ENCODE measurements at regions not wholly inside any gene's neighbourhood (a gene's known extent, or its start where the extent isn't known, plus 50 kb on each side); places are given as distances from the start of the nearest gene placed in this dataset.

- Mint-ChIP-seq H3K9me3 (ENCODE audit: unreplicated experiment) (no peaks in the 10 kb centered on the region), H3K27ac (ENCODE audit: unreplicated experiment) (no peak overlapping the region), H3K4me3 (ENCODE audit: unreplicated experiment) (no peak overlapping the region), H3K4me1 (ENCODE audit: low read depth, unreplicated experiment) (peaks cover 10% of the 10 kb centered on the region), H3K27me3 (ENCODE audit: low read depth, unreplicated experiment) (no peaks in the 10 kb centered on the region), H3K36me3 (ENCODE audit: low read depth, unreplicated experiment) (no peaks in the 10 kb centered on the region)
- Histone ChIP-seq H2AFZ (ENCODE audit: low read depth, low read length) (no peak overlapping the region), H3K27me3 (ENCODE audit: insufficient read depth, low read length) (no peaks in the 10 kb centered on the region), H3K9ac (ENCODE audit: low read length) (no peak overlapping the region), H3K9me3 (ENCODE audit: insufficient read depth, low read depth, low read length) (no peaks in the 10 kb centered on the region), H3K4me1 (ENCODE audit: insufficient read depth, low read length) (no peaks in the 10 kb centered on the region), H3K36me3 (ENCODE audit: insufficient read depth, low read length) (no peaks in the 10 kb centered on the region), H3K27ac (ENCODE audit: low read depth, low read length) (no peak overlapping the region), H3K4me3 (ENCODE audit: insufficient read depth, low read depth, low read length) (no peak overlapping the region), H3K79me2 (ENCODE audit: insufficient read depth, low read length) (no peaks in the 10 kb centered on the region), H4K20me1 (ENCODE audit: insufficient read depth, low read length) (no peaks in the 10 kb centered on the region), H3K4me2 (ENCODE audit: low read length) (no peak overlapping the region)
- TF ChIP-seq, protein P1, sequence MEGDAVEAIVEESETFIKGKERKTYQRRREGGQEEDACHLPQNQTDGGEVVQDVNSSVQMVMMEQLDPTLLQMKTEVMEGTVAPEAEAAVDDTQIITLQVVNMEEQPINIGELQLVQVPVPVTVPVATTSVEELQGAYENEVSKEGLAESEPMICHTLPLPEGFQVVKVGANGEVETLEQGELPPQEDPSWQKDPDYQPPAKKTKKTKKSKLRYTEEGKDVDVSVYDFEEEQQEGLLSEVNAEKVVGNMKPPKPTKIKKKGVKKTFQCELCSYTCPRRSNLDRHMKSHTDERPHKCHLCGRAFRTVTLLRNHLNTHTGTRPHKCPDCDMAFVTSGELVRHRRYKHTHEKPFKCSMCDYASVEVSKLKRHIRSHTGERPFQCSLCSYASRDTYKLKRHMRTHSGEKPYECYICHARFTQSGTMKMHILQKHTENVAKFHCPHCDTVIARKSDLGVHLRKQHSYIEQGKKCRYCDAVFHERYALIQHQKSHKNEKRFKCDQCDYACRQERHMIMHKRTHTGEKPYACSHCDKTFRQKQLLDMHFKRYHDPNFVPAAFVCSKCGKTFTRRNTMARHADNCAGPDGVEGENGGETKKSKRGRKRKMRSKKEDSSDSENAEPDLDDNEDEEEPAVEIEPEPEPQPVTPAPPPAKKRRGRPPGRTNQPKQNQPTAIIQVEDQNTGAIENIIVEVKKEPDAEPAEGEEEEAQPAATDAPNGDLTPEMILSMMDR (IDR thresholded peaks at IDR 0.05; ENCODE audit: insufficient read depth, low read depth, low read length): no peak
- TF ChIP-seq EZH2 (IDR thresholded peaks at IDR 0.05; ENCODE audit: insufficient read depth, low read length): no peak
- DNase-seq (ENCODE audit: low read depth) (peak; percentile 18), FAIRE-seq (no peak)
Measured at GRCh38 chr1:164466429-164466828, 92.6 kb upstream of the PBX1 start.

DNA sequence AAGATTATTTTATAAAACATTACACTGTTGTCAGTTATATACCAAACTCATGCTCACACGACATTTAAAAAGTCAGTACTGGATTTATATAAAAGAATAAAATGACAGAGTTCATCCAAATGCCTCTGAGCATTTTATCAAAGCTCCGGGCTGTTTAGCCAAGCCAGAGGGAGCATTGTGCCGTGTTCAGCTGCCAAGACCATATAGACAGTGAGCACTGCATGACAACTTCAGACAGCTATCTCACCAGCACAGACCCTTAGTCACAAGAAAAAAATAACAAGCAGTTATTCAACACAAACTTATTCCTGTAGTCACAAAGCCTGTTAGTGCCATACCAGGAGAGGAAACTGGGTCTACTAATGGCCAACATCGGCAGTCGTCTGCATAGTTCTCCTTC, 88.0 kb upstream of the PBX1 start:
- peaks cover 10% of the 10 kb centered on the region for H3K4me1 Mint-ChIP-seq (ENCODE audit: low read depth, unreplicated experiment)
- H3K27me3 Mint-ChIP-seq (ENCODE audit: low read depth, unreplicated experiment): no peaks in the 10 kb centered on the region
- no peak for DNase-seq (ENCODE audit: low read depth)
- TF ChIP-seq, protein P1 (IDR thresholded peaks at IDR 0.05; ENCODE audit: insufficient read depth, low read depth, low read length): no peak
- no peak for TF ChIP-seq EZH2 (IDR thresholded peaks at IDR 0.05; ENCODE audit: insufficient read depth, low read length)
- peak overlapping the region; percentile 7 for H3K27ac Mint-ChIP-seq (ENCODE audit: unreplicated experiment)
- no peaks in the 10 kb centered on the region for H3K9me3 ChIP-seq (ENCODE audit: insufficient read depth, low read depth, low read length)
- no peaks in the 10 kb centered on the region for H3K36me3 Mint-ChIP-seq (ENCODE audit: low read depth, unreplicated experiment)
- no peaks in the 10 kb centered on the region for H3K27me3 ChIP-seq (ENCODE audit: insufficient read depth, low read length)
- no peaks in the 10 kb centered on the region for H3K9me3 Mint-ChIP-seq (ENCODE audit: unreplicated experiment)
- no peaks in the 10 kb centered on the region for H3K4me1 ChIP-seq (ENCODE audit: insufficient read depth, low read length)
- no peak overlapping the region for H3K4me3 ChIP-seq (ENCODE audit: insufficient read depth, low read depth, low read length)
- no peak for FAIRE-seq
- H3K27ac ChIP-seq (ENCODE audit: low read depth, low read length): no peak overlapping the region
- H3K36me3 ChIP-seq (ENCODE audit: insufficient read depth, low read length): no peaks in the 10 kb centered on the region
- no peak overlapping the region for H3K9ac ChIP-seq (ENCODE audit: low read length)
- H2AFZ ChIP-seq (ENCODE audit: low read depth, low read length): no peak overlapping the region
- H3K79me2 ChIP-seq (ENCODE audit: insufficient read depth, low read length): no peaks in the 10 kb centered on the region
- H3K4me3 Mint-ChIP-seq (ENCODE audit: unreplicated experiment): no peak overlapping the region
- H4K20me1 ChIP-seq (ENCODE audit: insufficient read depth, low read length): no peaks in the 10 kb centered on the region
- no peak overlapping the region for H3K4me2 ChIP-seq (ENCODE audit: low read length)

DNA sequence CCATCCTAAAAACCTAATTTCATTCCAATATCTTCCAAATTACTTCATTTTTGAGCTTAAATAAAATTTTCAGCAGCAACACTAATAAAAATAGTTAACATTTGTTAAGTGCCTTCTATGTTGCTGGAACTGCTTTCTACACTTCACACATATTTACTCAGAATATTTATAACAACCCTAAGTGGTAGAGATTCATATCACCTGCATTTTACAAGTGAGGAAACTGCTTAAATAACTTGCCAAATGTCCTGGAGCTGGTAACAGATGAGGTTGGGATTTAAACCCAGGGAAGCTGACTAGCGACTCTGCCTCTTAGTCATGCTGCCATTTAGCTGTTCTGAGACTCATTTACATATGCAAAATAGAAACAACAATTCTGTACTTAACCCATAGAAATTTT, 86.1 kb upstream of the PBX1 start:
- DNase-seq (ENCODE audit: low read depth) (no peak), FAIRE-seq (no peak)
- Histone ChIP-seq H3K4me1 (ENCODE audit: insufficient read depth, low read length) (no peaks in the 10 kb centered on the region), H3K4me3 (ENCODE audit: insufficient read depth, low read depth, low read length) (no peak overlapping the region), H4K20me1 (ENCODE audit: insufficient read depth, low read length) (no peaks in the 10 kb centered on the region), H3K9ac (ENCODE audit: low read length) (no peak overlapping the region), H3K79me2 (ENCODE audit: insufficient read depth, low read length) (no peaks in the 10 kb centered on the region), H3K27ac (ENCODE audit: low read depth, low read length) (no peak overlapping the region), H3K36me3 (ENCODE audit: insufficient read depth, low read length) (no peaks in the 10 kb centered on the region), H2AFZ (ENCODE audit: low read depth, low read length) (no peak overlapping the region), H3K4me2 (ENCODE audit: low read length) (no peak overlapping the region), H3K9me3 (ENCODE audit: insufficient read depth, low read depth, low read length) (no peaks in the 10 kb centered on the region), H3K27me3 (ENCODE audit: insufficient read depth, low read length) (no peaks in the 10 kb centered on the region)
- H3K4me1 Mint-ChIP-seq (ENCODE audit: low read depth, unreplicated experiment): peaks cover 8% of the 10 kb centered on the region
- H3K4me3 Mint-ChIP-seq (ENCODE audit: unreplicated experiment): no peak overlapping the region
- no peak overlapping the region for H3K27ac Mint-ChIP-seq (ENCODE audit: unreplicated experiment)
- H3K36me3 Mint-ChIP-seq (ENCODE audit: low read depth, unreplicated experiment): no peaks in the 10 kb centered on the region
- TF ChIP-seq, protein P1 (IDR thresholded peaks at IDR 0.05; ENCODE audit: insufficient read depth, low read depth, low read length): no peak
- no peaks in the 10 kb centered on the region for H3K27me3 Mint-ChIP-seq (ENCODE audit: low read depth, unreplicated experiment)
- H3K9me3 Mint-ChIP-seq (ENCODE audit: unreplicated experiment): no peaks in the 10 kb centered on the region

Measured in astrocyte (in vitro differentiated cells and primary cell).